Left hindlimb (tissue), 1 donor: ENCODE measurements at regions not wholly inside any gene's neighbourhood (a gene's known extent, or its start where the extent isn't known, plus 50 kb on each side); places are given as distances from the start of the nearest gene placed in this dataset.
"Not testable (repeated sequence)": the region's sequence is repeated elsewhere in the genome, so short reads cannot be mapped to it uniquely, and the experiment has no call there.

Experiments used
- DNase-seq: peaks from one replicate; pipeline ENCODE4 v3.0.0-alpha.2; 2018

GRCh38 chr14:92223025-92223424, 99.9 kb upstream of the SLC24A4 start:
- no peak for DNase-seq

DNA sequence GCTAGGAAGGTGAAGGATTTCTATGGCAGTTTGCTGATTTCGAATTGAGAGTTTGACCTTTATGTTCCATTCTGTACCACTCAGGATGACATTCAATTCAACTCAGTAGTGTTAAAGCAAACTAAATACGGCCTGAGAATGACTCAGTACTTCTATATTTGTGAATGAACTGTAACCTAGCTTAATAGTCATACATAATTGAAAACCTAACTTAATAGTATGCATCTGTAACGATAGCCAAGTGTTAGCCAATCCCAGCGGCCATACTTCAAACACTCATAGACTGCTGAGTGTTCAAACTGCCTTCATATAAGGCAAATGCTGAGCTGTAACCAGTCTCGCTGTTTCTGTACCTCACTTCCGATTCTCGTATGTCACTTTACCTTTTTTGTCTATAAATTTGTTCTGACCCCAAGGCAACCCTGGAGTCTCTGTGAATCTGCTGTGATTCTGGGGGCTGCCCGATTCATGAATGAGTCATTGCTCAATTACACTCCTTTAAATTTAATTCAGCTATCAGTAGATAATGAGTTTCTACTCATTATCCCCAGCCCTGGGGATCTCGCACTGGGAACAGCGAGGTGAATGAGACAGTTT, 98.5 kb upstream of the SLC24A4 start:
- no peak for DNase-seq

GRCh38 chr14:92225731-92226130, 97.2 kb upstream of the SLC24A4 start:
- no peak for DNase-seq

- DNase-seq = not testable (repeated sequence)
These were observed 96.8 kb upstream of the SLC24A4 start for GRCh38 chr14:92226166-92226565.

- no peak for DNase-seq
These were observed 86.6 kb upstream of the SLC24A4 start for GRCh38 chr14:92236243-92236900.

- no peak for DNase-seq
These were observed 82.3 kb upstream of the SLC24A4 start for GRCh38 chr14:92240658-92241057.

DNA sequence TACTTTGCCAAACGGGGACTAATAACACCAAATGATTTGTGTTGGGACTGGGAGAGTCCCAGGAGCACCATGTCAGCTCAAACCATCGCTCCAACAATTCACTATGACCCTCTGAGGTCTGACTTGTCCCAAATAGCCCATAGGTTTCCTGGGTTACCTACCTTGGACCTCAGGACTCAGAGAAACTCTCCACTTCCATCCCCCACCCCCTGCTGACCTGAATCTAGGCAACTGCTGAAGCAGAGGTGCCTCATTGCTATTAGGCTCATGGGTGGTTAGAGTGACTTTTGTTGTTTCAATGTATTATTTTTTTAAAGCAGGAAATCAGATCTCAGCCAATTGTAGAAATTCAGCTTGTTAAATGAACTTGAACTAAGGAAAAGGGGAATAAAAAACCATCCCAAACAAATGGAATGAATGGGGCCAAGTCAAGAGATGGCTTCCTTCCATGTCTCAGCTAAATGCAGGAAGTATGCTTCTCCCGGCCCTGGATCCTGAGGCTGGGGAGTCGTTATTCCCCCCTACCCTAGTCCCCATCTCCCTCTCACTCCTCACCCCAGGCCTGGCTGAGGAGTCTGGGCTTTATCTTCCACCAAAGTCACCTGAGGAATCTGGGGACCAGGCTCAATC, 80.9 kb upstream of the SLC24A4 start:
- no peak for DNase-seq

- DNase-seq = no peak
These were observed 78.2 kb upstream of the SLC24A4 start for GRCh38 chr14:92244805-92245204.

GRCh38 chr14:92247341-92247740, 75.6 kb upstream of the SLC24A4 start:
- no peak for DNase-seq

DNA sequence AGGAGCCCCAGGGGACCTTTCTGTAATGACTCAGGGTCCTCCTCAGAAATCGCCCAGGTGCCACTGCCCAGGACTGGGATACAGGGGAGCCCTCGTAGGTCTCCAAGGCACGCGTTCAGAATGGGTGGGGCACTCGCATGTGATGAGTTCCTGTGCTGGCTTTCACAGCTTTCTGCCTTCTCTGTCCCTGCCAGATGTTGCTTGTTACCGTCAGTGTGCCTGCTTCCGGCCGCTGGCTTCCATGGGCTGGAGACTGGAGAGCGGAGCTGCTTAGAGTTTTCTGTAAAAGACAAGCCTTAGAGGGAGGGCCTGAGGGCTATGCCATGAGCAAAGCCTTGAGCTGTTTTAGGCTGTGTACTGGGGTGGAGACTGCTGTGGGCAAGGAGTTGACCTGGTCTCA, 75.0 kb upstream of the SLC24A4 start:
- no peak for DNase-seq

GRCh38 chr14:92248696-92249095, 74.3 kb upstream of the SLC24A4 start:
- DNase-seq = peak; percentile 54

- not testable (repeated sequence) for DNase-seq
These were observed 72.6 kb upstream of the SLC24A4 start for GRCh38 chr14:92250366-92250765.

- peak; percentile 51 for DNase-seq
These were observed 70.6 kb upstream of the SLC24A4 start for GRCh38 chr14:92252323-92252722.

- DNase-seq = no peak
These were observed 69.5 kb upstream of the SLC24A4 start for GRCh38 chr14:92253381-92253894.

- DNase-seq = peak; percentile 85
These were observed 68.2 kb upstream of the SLC24A4 start for GRCh38 chr14:92254786-92255185.

DNA sequence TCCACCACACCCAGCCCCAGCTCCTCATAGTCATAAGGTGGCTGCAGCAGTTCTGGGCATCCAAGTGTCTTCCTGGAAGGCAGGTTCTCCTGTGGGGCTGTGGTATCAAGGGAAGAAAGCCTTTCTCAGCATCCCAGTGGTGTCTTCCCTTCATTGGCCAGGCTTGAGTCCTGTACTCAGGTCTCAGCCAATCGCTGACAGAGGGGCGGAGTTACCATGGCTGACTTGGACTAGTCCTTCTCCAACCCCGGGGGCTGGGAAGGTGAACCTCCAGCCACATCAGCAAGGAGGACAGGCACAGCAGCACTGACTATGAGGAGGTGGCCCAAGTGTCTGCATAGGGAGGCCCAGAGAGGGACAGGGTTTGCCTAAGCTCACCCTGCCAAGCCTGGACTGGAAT, 64.0 kb upstream of the SLC24A4 start:
- no peak for DNase-seq

GRCh38 chr14:92259613-92260357, 63.2 kb upstream of the SLC24A4 start:
- no peak for DNase-seq

DNA sequence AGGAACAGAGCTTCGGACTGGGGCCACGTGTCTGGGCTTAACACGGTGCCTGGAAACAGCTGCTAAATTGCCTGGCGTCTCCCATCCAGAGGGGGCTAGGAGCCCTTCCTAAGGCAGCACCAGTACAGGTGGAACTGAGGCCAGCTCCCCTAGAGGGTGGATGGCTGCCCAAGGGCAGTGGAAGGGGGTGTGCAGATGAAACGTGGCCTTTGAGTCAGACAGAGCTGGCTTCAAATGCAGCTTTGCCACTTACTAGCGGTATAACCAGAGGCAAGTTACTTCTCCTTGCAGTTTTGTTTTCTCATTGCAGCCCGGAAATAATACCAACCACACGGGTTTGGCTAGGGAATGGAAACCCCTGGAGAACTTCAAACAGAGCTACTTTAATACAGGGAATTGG, 59.3 kb upstream of the SLC24A4 start:
- peak; percentile 54 for DNase-seq

DNA sequence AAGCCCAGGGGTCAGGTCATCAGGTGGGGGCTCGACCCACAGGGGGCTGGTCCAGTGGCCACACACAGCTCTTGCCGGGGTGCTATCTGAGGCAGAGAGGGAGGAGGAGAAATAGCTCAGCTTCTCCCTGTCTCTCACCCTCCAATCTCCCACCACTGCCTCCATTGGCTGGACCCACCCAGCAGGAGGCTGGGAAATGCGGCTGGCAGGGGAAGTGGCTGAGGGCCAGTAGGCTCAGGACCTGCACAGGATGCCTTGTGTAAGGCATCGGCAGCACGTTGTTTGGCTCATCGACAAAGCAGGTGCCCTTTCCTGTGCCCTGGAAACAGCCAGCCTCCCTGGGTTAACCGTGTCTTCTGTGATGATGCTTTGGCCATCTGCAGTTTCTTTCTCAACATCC, 58.8 kb upstream of the SLC24A4 start:
- DNase-seq = no peak

DNA sequence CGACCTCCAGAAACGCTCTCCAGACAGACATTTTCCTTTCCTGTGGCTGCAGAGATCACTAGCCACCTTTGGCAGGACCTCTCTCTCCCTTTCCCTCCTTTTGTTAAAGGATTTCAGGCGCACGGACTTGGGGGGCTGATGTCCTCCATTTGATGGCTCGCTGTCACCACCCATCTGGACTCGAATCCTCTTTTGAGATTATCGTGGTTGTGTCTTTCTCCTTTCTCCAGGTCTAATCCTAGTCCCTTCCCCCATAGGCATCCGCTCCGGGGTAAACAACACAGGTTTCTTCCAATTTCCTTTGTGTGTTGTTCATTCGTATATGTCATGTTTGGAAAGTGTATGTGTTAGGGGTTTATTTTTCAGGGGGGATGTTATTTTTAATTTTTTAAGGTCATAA, 56.7 kb upstream of the SLC24A4 start:
- no peak for DNase-seq
